ENCODE measurements at regions not wholly inside any gene's neighbourhood (a gene's known extent, or its start where the extent isn't known, plus 50 kb on each side); places are given as distances from the start of the nearest gene placed in this dataset.

- Histone ChIP-seq H3K36me3 (no peaks in the 10 kb centered on the region), H3K4me1 (no peaks in the 10 kb centered on the region), H3K27me3 (no peaks in the 10 kb centered on the region), H3K9me3 (no peaks in the 10 kb centered on the region), H3K27ac (no peak overlapping the region), H3K4me3 (no peak overlapping the region)
- intact Hi-C loops (cut with DNase I): no loop called here
- DNase-seq (ENCODE audit: extremely low spot score in 2 of 2): no peak
- TF ChIP-seq CTCF (IDR thresholded peaks at IDR 0.05) (no peak), POLR2A (IDR thresholded peaks at IDR 0.05) (no peak), POLR2AphosphoS5 (IDR thresholded peaks at IDR 0.05; ENCODE audit: insufficient read depth in 1 of 2, low read depth in 1 of 2) (no peak)
Observed at GRCh38 chr3:118186051-118186450, 848.6 kb downstream of the IGSF11 start.

- intact Hi-C loops (cut with DNase I): no loop called here
- Histone ChIP-seq H3K4me3 (no peak overlapping the region), H3K27ac (no peak overlapping the region), H3K4me1 (no peaks in the 10 kb centered on the region), H3K27me3 (no peaks in the 10 kb centered on the region), H3K36me3 (no peaks in the 10 kb centered on the region), H3K9me3 (no peaks in the 10 kb centered on the region)
- no peak for DNase-seq (ENCODE audit: extremely low spot score in 2 of 2)
- no peak for TF ChIP-seq POLR2AphosphoS5 (IDR thresholded peaks at IDR 0.05; ENCODE audit: insufficient read depth in 1 of 2, low read depth in 1 of 2)
- TF ChIP-seq POLR2A (IDR thresholded peaks at IDR 0.05): no peak
- TF ChIP-seq CTCF (IDR thresholded peaks at IDR 0.05): no peak
Observed at GRCh38 chr3:118187221-118187620, 847.4 kb downstream of the IGSF11 start.

GRCh38 chr3:118196183-118196582 lies 838.5 kb downstream of the IGSF11 start:
- no peak for DNase-seq (ENCODE audit: extremely low spot score in 2 of 2)
- H3K9me3 ChIP-seq: no peaks in the 10 kb centered on the region
- H3K4me1 ChIP-seq: no peaks in the 10 kb centered on the region
- no peaks in the 10 kb centered on the region for H3K36me3 ChIP-seq
- intact Hi-C loops (cut with DNase I): no loop called here
- no peaks in the 10 kb centered on the region for H3K27me3 ChIP-seq
- no peak overlapping the region for H3K27ac ChIP-seq
- H3K4me3 ChIP-seq: no peak overlapping the region
- TF ChIP-seq CTCF (IDR thresholded peaks at IDR 0.05) (no peak), POLR2A (IDR thresholded peaks at IDR 0.05) (no peak), POLR2AphosphoS5 (IDR thresholded peaks at IDR 0.05; ENCODE audit: insufficient read depth in 1 of 2, low read depth in 1 of 2) (no peak)

GRCh38 chr3:118199044-118199443 lies 835.6 kb downstream of the IGSF11 start:
- H3K9me3 ChIP-seq: no peaks in the 10 kb centered on the region

More at GRCh38 chr3:118199044-118199443, 835.6 kb downstream of the IGSF11 start:
- no peak overlapping the region for H3K4me3 ChIP-seq
- no peaks in the 10 kb centered on the region for H3K27me3 ChIP-seq
- no peak for TF ChIP-seq CTCF (IDR thresholded peaks at IDR 0.05)
- TF ChIP-seq POLR2AphosphoS5 (IDR thresholded peaks at IDR 0.05; ENCODE audit: insufficient read depth in 1 of 2, low read depth in 1 of 2): no peak
- H3K4me1 ChIP-seq: no peaks in the 10 kb centered on the region
- no peaks in the 10 kb centered on the region for H3K36me3 ChIP-seq
- H3K27ac ChIP-seq: no peak overlapping the region
- intact Hi-C loops (cut with DNase I): no loop called here
- no peak for DNase-seq (ENCODE audit: extremely low spot score in 2 of 2)
